ENCODE measurements at regions not wholly inside any gene's neighbourhood (a gene's known extent, or its start where the extent isn't known, plus 50 kb on each side); places are given as distances from the start of the nearest gene placed in this dataset.

DNA sequence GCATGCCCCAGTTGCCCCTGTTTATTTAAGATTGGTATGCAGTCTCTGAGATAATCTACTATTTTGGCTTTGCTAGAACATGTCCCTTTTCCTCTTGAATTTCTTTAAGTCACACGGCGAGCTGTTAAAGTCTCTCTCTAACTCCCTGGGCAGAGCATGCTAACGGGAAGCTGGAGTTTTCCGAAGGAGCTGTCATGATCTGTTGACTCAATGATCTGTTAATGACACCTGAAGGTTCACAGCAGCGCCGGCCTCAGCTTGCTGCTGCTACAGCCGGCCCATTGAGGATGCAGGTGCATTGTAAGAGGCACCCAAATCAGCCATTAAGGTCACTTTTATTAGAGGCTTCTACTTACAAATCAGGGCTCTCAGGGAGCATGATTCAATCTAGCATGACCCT is 1203.4 kb downstream of the MAT2B start:
- peaks cover 8% of the 10 kb centered on the region for H3K9me3 Mint-ChIP-seq
- no peak overlapping the region for H3K4me3 Mint-ChIP-seq

DNA sequence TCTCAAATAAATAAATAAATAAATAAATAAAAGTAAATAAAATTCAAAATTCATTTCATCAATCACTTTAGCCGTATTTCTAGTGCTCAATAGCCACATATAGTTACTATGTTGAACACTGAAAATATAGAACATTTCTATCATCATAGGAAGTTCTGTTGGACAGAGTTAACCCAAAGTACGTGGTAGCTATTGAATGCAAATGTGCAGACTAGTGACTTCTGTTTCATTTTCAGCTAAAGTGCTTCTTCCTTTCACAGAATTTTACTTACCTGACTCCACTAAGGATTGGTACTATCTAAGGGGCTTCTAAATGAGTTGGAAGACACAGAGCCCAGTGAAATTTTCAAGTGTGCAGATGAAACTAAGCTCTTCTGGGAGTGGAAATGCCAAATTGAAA is 1208.3 kb downstream of the MAT2B start:
- intact Hi-C loops (cut with micrococcal nuclease) = no loop called here
- no peak overlapping the region for H3K27ac Mint-ChIP-seq
- no peaks in the 10 kb centered on the region for H3K4me1 Mint-ChIP-seq (ENCODE audit: low read depth)
- H3K27me3 Mint-ChIP-seq = no peaks in the 10 kb centered on the region
- no peak overlapping the region for H3K4me3 Mint-ChIP-seq
- H3K9me3 Mint-ChIP-seq = no peaks in the 10 kb centered on the region
- H3K36me3 Mint-ChIP-seq (ENCODE audit: low read depth) = no peaks in the 10 kb centered on the region

More for the DNA sequence above, 1203.4 kb downstream of the MAT2B start:
- H3K27ac Mint-ChIP-seq = no peak overlapping the region
- no peaks in the 10 kb centered on the region for H3K27me3 Mint-ChIP-seq
- H3K4me1 Mint-ChIP-seq (ENCODE audit: low read depth) = no peaks in the 10 kb centered on the region
- H3K36me3 Mint-ChIP-seq (ENCODE audit: low read depth) = no peaks in the 10 kb centered on the region
- intact Hi-C loops (cut with micrococcal nuclease) = no loop called here

DNA sequence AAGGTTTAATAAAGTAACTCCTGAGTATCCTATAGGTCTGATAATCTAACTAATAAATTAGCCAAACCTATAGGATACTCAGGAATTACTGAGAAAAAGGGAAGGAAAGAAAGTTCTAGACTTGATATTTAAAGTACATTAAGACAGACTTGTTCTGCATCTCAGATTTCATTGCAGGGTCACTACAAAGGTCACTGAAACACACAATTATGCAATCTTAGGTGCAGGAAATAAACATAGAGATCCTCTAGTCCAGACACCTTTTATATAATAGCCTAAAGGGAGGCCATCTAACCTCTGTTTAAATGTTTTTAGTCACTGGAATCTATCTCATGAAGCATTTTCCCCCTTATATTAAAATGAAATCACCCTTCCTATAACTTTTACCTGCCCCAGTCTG is 1215.7 kb downstream of the MAT2B start:
- no peaks in the 10 kb centered on the region for H3K4me1 Mint-ChIP-seq (ENCODE audit: low read depth)
- intact Hi-C loops (cut with micrococcal nuclease) = no loop called here
- H3K27me3 Mint-ChIP-seq = no peaks in the 10 kb centered on the region
- peaks cover 9% of the 10 kb centered on the region for H3K9me3 Mint-ChIP-seq
- no peak overlapping the region for H3K4me3 Mint-ChIP-seq
- no peak overlapping the region for H3K27ac Mint-ChIP-seq
- H3K36me3 Mint-ChIP-seq (ENCODE audit: low read depth) = no peaks in the 10 kb centered on the region

DNA sequence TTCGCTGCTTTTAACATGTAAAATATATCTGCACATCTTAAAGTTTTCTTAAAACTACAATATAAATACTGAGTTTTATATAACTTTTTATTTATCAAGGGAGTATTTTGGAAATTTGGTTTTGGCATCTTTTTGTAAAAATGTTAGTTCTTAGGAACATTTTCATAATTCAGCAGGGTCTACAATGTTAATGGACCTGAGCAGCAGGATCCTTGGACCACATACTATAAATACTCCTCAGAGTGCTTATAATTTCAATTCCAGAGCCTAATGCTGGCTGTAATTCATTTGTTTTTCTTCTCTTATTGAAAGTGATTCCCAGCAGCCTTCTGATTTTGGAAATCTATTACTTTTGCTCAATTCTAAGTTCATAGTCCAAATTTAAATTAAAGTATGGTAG is 1216.2 kb downstream of the MAT2B start:
- H3K27me3 Mint-ChIP-seq = no peaks in the 10 kb centered on the region
- H3K36me3 Mint-ChIP-seq (ENCODE audit: low read depth) = no peaks in the 10 kb centered on the region
- no peaks in the 10 kb centered on the region for H3K4me1 Mint-ChIP-seq (ENCODE audit: low read depth)
- no peak overlapping the region for H3K4me3 Mint-ChIP-seq
- intact Hi-C loops (cut with micrococcal nuclease) = no loop called here
- peaks cover 9% of the 10 kb centered on the region for H3K9me3 Mint-ChIP-seq
- no peak overlapping the region for H3K27ac Mint-ChIP-seq

DNA sequence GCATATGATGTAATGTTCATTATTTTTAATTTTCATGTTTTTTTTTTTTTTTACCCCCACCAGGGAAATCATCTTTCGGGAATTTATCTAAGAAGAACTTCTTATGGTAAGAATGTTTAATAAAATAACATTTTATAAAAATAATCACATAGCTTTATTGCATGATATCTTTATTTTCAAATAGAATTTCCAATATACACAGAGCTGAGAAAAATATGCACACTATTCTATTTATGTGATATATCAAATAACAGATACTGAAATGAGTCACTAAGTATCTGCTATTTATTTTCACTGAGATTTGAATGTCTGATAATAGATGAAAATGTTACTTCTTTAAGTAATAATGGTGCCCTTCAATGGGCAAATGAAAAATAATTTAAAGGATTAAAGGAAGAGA is 1217.3 kb downstream of the MAT2B start:
- no peaks in the 10 kb centered on the region for H3K27me3 Mint-ChIP-seq
- no peak overlapping the region for H3K4me3 Mint-ChIP-seq
- no peaks in the 10 kb centered on the region for H3K36me3 Mint-ChIP-seq (ENCODE audit: low read depth)
- intact Hi-C loops (cut with micrococcal nuclease) = no loop called here
- no peaks in the 10 kb centered on the region for H3K4me1 Mint-ChIP-seq (ENCODE audit: low read depth)
- H3K27ac Mint-ChIP-seq = no peak overlapping the region
- peaks cover 9% of the 10 kb centered on the region for H3K9me3 Mint-ChIP-seq

DNA sequence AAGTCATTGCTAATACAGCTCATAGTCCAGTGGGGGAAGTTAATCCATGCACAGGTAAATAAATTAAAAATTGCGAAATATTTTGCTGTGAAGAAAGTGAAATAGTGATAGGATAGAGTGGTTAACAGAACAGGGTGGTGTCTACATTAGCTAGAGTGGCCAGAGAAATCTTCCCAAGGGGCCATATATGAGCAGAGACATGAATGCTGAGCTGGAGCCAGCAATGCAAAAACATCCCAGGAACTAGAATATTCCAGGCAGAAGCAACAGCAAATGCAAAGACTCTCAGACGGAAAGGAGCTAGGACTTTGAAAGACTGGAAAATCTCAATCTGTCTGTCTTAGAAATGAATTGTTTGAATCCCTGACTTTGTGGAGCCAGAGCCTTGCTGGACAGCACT is 1221.6 kb downstream of the MAT2B start:
- H3K27ac Mint-ChIP-seq = no peak overlapping the region
- no peaks in the 10 kb centered on the region for H3K36me3 Mint-ChIP-seq (ENCODE audit: low read depth)
- H3K4me3 Mint-ChIP-seq = no peak overlapping the region
- H3K9me3 Mint-ChIP-seq = no peaks in the 10 kb centered on the region
- H3K4me1 Mint-ChIP-seq (ENCODE audit: low read depth) = no peaks in the 10 kb centered on the region
- H3K27me3 Mint-ChIP-seq = no peaks in the 10 kb centered on the region
- intact Hi-C loops (cut with micrococcal nuclease) = no loop called here

DNA sequence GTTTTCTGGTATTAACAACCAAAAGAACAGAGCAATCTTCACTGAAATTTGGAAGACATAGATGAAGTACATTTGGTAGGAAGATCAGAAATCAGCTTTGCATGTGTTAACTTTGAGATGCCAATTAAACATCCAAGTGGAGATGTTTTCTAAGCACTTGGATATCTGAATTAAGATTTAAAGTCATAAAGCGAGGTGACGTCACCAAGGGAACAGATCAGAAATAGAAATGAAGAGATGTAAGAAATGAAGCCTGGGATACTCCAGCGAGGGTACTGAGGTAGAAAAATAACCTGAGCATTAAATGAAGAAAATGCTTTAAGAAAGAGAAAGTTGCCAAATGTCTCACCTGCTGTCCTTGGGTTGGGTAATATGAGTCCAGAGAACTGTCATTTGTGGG is 1223.3 kb downstream of the MAT2B start:
- no peaks in the 10 kb centered on the region for H3K27me3 Mint-ChIP-seq
- no peak overlapping the region for H3K27ac Mint-ChIP-seq
- H3K4me3 Mint-ChIP-seq = no peak overlapping the region
- no peaks in the 10 kb centered on the region for H3K4me1 Mint-ChIP-seq (ENCODE audit: low read depth)
- no peaks in the 10 kb centered on the region for H3K36me3 Mint-ChIP-seq (ENCODE audit: low read depth)
- no peaks in the 10 kb centered on the region for H3K9me3 Mint-ChIP-seq
- intact Hi-C loops (cut with micrococcal nuclease) = no loop called here

DNA sequence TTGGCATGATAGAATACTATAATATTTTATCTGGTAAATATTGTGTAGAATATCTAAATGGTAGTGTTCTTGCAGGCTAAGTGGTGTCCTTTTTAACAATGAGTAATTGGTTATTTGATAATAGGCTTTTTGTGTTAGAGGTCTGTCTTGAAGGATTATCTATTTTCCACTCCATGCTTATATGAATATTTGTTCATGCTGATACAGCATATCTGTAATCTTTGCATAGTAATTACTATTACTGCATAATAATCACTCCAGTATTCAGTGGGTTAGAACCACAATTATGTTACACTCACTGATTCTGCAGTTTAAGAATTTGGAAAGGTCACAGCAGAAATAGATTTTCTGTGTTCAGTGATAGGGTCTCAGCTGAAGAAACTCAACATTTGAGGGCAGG is 1229.9 kb downstream of the MAT2B start:
- Mint-ChIP-seq H3K36me3 (ENCODE audit: low read depth) (no peaks in the 10 kb centered on the region), H3K4me3 (no peak overlapping the region), H3K27me3 (no peaks in the 10 kb centered on the region), H3K27ac (no peak overlapping the region), H3K4me1 (ENCODE audit: low read depth) (no peaks in the 10 kb centered on the region), H3K9me3 (no peaks in the 10 kb centered on the region)
- intact Hi-C loops (cut with micrococcal nuclease) = no loop called here

DNA sequence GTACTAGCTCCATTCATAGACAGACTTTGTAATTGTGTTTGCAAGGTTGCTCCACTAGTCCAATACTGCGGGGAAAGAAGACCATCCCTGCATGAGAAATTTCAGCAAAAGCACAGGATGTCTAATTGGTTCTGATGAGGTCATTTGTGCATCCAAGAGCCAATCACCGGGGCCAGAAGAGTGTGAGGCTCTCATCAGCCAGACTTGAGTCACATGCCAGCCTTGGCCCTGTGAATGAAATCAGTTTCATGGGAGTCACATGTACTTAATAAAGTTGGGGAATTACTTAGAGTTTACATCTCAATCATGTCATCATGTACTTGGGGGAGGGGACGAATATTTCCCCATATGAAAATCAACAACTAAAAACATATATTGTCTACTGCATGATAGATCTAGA is 1236.0 kb downstream of the MAT2B start:
- Mint-ChIP-seq H3K4me3 (no peak overlapping the region), H3K27ac (no peak overlapping the region), H3K27me3 (no peaks in the 10 kb centered on the region), H3K4me1 (ENCODE audit: low read depth) (no peaks in the 10 kb centered on the region), H3K9me3 (no peaks in the 10 kb centered on the region), H3K36me3 (ENCODE audit: low read depth) (no peaks in the 10 kb centered on the region)
- intact Hi-C loops (cut with micrococcal nuclease) = no loop called here

DNA sequence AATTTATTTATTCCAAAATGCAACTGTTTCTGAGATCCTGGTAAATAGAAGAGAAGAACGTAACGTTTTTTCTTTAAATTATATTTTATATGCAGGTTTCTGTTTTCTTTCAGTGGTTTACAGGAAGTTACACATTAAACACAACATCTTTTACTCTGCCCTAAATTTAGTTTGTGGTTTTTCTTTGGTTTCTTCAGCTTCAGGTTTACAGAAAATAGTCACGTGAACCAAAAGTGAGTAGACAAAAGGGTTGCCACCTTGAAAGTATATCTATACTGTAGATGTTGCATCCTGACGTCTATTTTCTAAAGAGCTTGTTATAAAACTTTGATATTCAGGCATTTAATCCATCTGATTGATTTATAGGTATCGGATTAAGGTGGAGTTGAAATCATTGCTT is 1236.6 kb downstream of the MAT2B start:
- Mint-ChIP-seq H3K4me3 (no peak overlapping the region), H3K27me3 (no peaks in the 10 kb centered on the region), H3K27ac (no peak overlapping the region), H3K9me3 (no peaks in the 10 kb centered on the region), H3K36me3 (ENCODE audit: low read depth) (no peaks in the 10 kb centered on the region), H3K4me1 (ENCODE audit: low read depth) (no peaks in the 10 kb centered on the region)
- intact Hi-C loops (cut with micrococcal nuclease) = no loop called here

DNA sequence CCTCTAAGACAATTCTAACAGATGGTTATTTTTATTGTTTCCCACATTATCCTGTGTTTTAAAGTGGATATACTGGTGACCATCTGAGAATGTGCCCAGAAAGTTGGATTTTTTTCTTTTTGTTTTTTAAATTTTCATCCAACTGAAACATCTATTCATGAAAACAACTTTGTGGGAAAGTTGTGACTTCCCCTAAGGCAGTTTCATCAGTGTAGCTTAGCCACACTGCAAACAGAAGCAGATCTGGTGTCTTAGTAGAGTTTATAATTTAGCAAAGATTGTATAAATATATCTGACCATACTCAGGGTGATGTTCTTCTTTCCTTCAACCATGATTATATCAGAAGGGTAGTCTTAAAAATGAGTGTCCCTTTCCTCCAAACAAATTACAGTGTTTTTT is 1241.3 kb downstream of the MAT2B start:
- no peak overlapping the region for H3K27ac Mint-ChIP-seq
- intact Hi-C loops (cut with micrococcal nuclease) = no loop called here
- H3K27me3 Mint-ChIP-seq = no peaks in the 10 kb centered on the region
- H3K36me3 Mint-ChIP-seq (ENCODE audit: low read depth) = no peaks in the 10 kb centered on the region
- no peak overlapping the region for H3K4me3 Mint-ChIP-seq
- no peaks in the 10 kb centered on the region for H3K9me3 Mint-ChIP-seq
- no peaks in the 10 kb centered on the region for H3K4me1 Mint-ChIP-seq (ENCODE audit: low read depth)

DNA sequence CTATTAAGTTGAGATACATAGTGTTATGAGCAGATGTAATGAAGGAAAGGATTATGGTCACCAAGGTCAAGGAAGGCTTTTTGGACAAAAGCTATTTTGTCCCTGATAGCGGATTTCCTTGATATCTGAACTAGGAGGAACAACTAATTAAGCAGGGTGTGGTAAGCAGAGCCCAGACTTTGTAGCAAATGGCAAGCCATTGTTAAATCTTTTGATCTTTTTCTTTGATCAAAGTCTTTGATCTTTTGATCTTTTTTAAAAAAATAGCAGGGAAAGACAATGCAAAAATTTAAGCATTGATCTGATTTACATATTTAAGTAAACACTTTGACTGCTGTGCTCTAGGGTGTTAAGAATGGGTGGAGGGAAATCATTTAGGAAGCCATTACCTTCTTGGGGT is 1242.0 kb downstream of the MAT2B start:
- Mint-ChIP-seq H3K4me1 (ENCODE audit: low read depth) (no peaks in the 10 kb centered on the region), H3K27ac (no peak overlapping the region), H3K4me3 (no peak overlapping the region), H3K9me3 (no peaks in the 10 kb centered on the region), H3K36me3 (ENCODE audit: low read depth) (no peaks in the 10 kb centered on the region), H3K27me3 (no peaks in the 10 kb centered on the region)
- intact Hi-C loops (cut with micrococcal nuclease) = no loop called here

DNA sequence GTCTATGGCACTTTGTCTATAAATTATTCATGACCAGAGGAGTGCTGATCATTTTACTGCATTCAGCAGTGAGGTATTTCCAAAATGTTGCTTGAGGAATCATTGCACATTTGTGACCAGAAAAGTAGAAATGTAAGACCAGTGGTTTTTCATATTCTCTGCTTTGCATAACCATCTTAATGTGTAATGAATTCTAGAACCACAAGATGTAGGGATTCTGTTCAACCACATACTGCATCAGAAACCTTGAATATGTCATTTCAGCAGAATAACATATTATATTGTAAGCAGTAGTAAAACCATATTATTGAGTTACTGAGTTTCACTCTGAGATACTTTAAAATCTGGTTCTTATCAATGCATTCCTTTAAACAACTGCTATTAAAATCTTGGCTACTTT is 1243.4 kb downstream of the MAT2B start:
- Mint-ChIP-seq H3K4me3 (no peak overlapping the region), H3K36me3 (ENCODE audit: low read depth) (no peaks in the 10 kb centered on the region), H3K27ac (no peak overlapping the region), H3K9me3 (no peaks in the 10 kb centered on the region), H3K4me1 (ENCODE audit: low read depth) (no peaks in the 10 kb centered on the region), H3K27me3 (no peaks in the 10 kb centered on the region)
- intact Hi-C loops (cut with micrococcal nuclease) = no loop called here

DNA sequence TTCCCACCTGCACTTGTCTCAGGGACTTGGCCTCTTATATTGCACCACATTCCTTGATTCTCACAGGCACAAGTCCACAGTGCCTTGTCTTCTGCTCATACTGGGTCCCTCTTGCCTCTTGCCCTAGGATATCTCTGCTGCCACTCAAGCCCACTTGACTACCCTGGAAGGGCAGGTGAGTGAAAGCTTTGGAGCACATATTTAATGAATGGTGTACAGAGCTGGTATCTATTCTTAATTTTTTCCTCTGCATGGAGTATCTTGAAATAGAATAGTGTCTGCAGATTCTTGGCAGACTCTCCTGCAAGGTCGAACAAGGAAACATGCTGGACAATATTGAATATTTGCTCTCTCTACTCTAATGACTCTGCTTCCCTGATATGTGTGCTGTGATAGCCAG is 1248.0 kb downstream of the MAT2B start:
- intact Hi-C loops (cut with micrococcal nuclease) = no loop called here
- Mint-ChIP-seq H3K9me3 (no peaks in the 10 kb centered on the region), H3K4me3 (no peak overlapping the region), H3K27ac (no peak overlapping the region), H3K36me3 (ENCODE audit: low read depth) (no peaks in the 10 kb centered on the region), H3K4me1 (ENCODE audit: low read depth) (no peaks in the 10 kb centered on the region), H3K27me3 (no peaks in the 10 kb centered on the region)

DNA sequence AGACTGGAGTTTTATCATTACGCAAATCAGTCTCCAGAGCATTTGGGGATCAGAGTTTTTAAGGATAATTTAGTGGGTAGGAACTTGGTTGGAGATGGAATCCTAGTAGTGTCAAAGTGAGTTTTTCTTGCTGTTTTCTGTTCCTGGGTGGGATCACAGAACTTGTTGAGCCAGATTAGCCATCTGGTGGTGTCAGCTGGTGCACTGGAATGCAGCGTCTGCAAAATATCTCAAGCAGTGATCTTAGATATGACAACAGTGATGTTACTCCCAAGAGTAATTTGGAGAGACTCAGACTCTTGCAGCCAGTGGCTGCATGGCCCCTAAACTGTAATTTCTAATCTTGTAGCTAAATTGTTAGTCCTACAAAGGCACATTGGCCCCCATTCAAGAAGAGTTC is 1257.8 kb downstream of the MAT2B start:
- Mint-ChIP-seq H3K4me1 (ENCODE audit: low read depth) (no peaks in the 10 kb centered on the region), H3K4me3 (no peak overlapping the region), H3K27ac (no peak overlapping the region), H3K9me3 (peaks cover 13% of the 10 kb centered on the region), H3K36me3 (ENCODE audit: low read depth) (no peaks in the 10 kb centered on the region), H3K27me3 (no peaks in the 10 kb centered on the region)
- intact Hi-C loops (cut with micrococcal nuclease) = no loop called here

DNA sequence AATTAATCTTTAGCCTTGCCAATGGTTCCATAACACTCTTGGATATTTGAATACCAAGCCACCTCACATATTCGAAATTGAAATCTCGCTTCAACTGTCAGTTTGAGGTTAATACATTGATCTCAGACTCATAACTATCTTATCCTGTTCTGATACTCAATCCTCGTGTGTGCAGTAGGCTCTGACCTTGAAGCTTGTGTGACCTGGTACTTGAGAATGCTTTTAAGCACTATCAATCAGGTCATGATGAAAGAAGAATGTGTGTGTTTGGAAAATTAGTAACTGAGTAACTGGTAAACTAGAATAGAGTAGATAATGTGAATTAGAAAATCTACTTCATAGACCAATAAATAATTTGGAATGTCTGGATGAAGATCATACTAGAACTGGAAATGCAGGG is 1266.7 kb downstream of the MAT2B start:
- H3K4me3 Mint-ChIP-seq = no peak overlapping the region
- H3K27me3 Mint-ChIP-seq = no peaks in the 10 kb centered on the region
- intact Hi-C loops (cut with micrococcal nuclease) = no loop called here
- no peaks in the 10 kb centered on the region for H3K4me1 Mint-ChIP-seq (ENCODE audit: low read depth)
- no peak overlapping the region for H3K27ac Mint-ChIP-seq
- H3K36me3 Mint-ChIP-seq (ENCODE audit: low read depth) = no peaks in the 10 kb centered on the region
- H3K9me3 Mint-ChIP-seq = peaks cover 26% of the 10 kb centered on the region

Data from dendritic cell treated with granulocyte-macrophage colony-stimulating factor and Interleukin-4, amounts not matched to agents 40 ng/mL and 50 ng/mL, for 4 days (primary cell).